Prostate gland (tissue), 2 donors: ENCODE measurements at regions not wholly inside any gene's neighbourhood (a gene's known extent, or its start where the extent isn't known, plus 50 kb on each side); places are given as distances from the start of the nearest gene placed in this dataset.
"Not testable (repeated sequence)": the region's sequence is repeated elsewhere in the genome, so short reads cannot be mapped to it uniquely, and the experiment has no call there.

Experiments
- CTCF ChIP-seq, 4 experiments: fragments of 200-600 bp in 2 of 4; fragments of 450-650 bp in 2 of 4; sonication (generic) in 2 of 4; IDR thresholded peaks; 1 replicate in 3 of 4; 2 replicates in 1 of 4; pipeline ENCODE4 v1.5.1; 2016 to 2019; ENCODE audit warnings: antibody characterized with exemption in 4 of 4, mild to moderate bottlenecking in 2 of 4, moderate library complexity in 2 of 4
- POLR2A ChIP-seq: fragments of 450-650 bp; IDR thresholded peaks from one replicate; pipeline ENCODE4 v1.6.1; 2016; ENCODE audit warnings: antibody characterized with exemption, mild to moderate bottlenecking

- not testable (repeated sequence) for TF ChIP-seq CTCF (IDR thresholded peaks at IDR 0.05); POLR2A
These were observed 77.8 kb upstream of the LPCAT1 start for GRCh38 chr5:1601565-1601964.
